Activated gamma-delta T cell treated with anti-CD3 and anti-CD28 coated beads, Interleukin-2, amount 50 U/mL, for 16 hours (primary cell): ENCODE measurements at regions not wholly inside any gene's neighbourhood (a gene's known extent, or its start where the extent isn't known, plus 50 kb on each side); places are given as distances from the start of the nearest gene placed in this dataset.
"Not testable (repeated sequence)": the region's sequence is repeated elsewhere in the genome, so short reads cannot be mapped to it uniquely, and the experiment has no call there.

ENCODE experiments used
- DNase-seq: peaks from one replicate; pipeline ENCODE4 v3.0.0-alpha.2; 2020; ENCODE audit warnings: low read depth

DNA sequence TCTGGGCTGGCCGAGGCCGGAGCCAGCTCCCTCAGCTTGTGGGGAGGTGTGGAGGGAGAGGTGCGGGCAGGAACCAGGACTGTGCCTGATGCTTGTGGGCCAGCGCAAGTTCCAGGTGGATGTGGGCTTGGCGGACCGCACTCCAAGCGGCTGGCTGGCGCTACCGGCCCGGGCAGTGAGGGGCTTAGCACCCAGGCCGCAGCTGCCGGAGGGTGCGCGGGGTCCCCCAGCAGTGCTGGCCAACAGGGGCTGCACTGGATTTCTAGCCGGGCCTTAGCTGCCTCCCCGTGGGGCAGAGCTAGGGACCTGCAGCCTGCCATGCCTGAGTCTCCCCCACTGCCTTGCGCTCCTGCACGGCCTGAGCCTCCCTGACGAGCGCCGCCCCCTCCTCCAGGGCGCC lies 242.8 kb downstream of the CCSER2 start:
- DNase-seq: no peak

DNA sequence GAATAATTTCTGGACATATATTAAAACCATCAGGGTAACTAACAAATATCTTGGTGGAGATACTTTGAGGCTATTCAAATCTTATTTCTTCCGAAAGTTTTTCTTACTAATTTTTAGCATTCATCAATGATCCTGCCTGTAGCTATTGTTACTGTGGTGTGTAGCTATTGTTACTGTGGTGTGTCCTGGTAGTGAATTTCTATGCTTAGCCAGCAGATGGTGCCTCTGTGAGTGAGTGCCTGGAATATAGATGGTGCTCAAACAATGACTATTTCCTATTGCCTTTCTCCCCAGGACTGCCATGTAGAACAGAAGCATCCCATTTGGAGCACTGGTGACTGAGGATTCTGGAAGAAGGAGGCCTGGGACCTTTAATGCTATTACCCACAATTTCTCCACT lies 245.7 kb downstream of the CCSER2 start:
- DNase-seq: no peak

DNA sequence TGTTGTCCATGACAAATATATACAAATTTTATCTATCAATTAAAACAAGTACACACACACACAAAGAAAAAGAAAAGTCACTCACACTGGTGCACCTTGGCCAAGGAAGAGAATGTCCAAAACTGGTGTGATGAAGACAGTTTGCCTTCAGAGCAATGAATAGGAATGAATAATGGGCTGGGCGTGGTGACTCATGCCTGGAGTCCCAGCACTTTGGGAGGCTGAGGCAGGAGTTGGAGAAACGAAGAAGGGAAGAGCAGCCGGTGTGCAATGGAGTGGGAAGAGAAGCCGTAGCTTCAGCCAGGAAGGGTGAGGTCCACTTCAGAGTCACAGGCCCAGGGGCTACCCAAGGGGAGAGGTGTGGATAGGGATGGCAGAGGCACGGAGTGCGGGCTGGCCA lies 253.6 kb downstream of the CCSER2 start:
- DNase-seq: no peak

DNA sequence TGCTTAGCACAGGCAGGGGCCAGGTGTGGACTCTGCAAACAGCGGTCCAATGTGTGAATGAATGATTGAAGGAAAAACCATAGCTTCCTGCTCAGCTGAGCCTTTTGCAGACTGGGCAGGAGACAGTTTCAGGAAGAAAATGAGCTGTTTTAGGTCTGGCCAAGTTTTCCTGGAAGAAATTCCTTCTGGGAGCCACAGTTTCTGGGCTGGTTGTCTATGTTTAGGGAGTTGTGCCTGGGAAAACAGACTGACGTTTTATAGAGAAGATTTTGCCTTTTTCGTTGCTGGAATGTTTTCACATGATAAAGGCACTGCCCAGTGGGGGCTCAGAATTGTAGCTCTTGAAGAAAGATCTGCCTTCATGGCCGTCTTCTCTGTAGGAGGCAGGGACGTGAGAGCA lies 255.1 kb downstream of the CCSER2 start:
- no peak for DNase-seq

DNA sequence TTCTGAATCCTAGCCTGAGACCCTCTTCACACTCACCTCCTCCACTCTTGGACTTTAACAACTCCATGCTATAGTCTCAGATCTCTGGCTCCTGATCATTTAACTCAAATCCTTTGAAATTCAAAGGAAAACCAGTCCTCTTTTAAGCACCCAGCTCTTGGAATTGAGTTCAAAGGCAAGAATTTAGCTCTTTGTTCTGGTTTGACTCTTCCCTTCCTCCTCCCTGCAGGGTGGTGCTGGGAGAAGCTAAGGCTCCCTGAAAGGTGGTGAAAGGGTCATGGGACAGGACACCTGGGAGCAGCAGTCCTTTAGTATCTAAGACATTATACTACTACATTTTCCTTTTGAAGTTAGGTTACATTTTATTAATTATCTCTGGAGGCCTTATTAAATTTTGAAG lies 259.4 kb downstream of the CCSER2 start:
- DNase-seq: no peak

DNA sequence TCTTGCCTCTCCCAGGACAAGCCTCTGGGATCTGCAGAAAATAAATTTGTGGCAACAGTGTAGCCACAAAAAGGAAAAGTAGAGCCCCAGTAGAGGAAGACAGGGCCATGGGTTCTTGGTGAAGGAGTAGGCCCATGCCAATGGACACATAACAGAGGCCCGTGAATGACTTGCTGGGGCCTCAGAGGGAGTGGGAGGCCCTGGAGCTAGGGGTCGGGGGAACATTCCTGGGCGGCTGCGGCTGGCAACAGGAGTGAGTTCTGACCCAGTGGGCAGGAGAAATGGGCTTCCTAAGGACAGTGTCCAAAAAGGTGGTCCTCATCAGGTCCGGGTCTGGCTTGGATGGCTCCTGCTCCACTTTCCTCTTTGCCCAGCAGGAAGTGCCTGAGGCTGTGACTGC lies 260.0 kb downstream of the CCSER2 start:
- DNase-seq: no peak

DNA sequence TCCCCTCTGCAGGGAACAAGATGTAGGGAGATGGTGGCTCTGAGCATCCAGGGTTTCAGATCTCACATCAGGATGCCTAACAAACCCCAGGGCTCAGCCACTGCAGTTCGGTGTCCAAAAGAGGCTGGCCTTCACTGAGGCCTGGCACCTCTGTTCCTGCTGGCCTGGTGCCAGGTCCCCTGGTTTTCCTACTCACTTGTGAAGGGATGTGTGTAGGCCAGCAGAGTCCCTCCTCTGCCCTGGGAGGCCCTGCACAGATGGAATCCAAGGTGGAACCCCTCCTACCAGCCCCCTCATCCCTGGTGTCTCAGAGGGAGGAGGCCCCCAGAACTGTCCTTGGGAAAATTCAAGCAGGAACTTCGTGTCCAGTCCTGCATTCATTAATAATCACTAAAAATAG lies 260.6 kb downstream of the CCSER2 start:
- DNase-seq: no peak

DNA sequence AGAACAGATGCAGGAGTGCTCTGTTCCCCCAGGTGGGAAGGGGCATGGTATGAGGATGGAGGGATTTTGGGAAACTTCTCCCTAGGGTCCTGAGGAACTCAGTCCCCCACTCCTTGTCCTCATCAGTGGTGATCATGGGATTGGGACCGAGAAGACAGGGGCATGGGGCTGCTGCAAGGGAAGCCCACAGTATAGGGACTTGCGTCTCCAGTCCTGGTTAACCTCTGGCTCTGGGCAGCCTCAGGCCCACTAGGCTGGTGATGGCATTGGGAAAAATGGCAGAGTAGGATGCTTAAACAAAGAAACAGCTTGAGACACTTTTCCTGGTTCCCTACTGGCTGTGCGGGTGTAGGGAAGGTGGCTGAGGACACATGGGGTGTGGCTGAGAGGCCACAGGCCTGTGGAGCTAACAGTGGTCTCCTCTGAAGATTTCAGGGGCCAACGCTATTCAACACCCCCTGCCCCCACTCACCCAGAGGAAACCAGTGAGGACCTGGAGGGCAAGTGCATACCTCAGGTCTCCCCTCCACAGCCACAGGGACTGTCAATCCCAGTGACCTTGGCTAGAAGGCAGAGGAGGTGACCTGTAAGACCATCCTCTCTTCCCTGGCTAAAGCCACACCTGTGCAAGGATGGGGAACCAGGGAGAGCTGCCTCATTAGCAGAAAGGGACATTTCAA lies 261.3 kb downstream of the CCSER2 start:
- DNase-seq: no peak

DNA sequence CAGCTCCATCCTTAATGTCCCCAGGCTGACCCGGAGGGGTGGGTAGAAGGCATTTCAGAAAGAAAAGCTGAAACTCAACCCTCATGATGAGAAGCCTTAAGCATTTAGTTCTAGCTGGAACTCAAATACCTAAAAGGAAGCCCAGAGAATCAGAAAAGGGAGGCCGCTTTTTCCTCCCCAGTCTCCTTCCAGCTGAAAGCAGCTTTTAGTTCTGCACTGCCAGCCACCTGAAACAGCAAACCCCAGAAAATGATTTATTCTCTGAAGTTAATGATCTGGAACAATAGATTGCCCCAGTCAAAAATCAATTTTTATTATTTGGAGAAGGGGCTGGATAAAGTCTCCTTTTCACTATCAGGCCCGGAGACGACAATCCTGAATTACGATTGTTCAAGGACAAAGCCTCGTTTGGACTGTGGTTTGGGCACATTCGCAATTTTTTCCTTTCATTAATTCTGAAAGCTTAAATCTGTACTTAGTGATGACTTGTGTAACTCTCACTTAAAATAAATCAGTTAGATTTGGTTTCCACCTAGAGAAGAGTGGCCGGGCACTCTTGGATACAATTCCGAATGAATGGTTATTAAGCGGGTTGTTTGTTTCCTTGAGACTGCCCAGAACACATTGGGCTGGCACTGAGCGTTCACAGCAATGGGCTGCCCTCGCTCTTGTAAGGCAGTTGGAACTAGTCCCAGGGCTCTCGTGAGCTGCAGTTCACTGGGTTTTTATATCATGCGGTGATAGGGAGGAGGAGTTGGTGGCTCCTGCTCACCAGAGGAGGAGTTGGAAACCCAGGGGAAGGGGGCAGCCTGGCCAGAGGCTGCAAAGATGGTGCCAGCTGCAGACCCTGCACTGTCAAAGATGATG lies 262.2 kb downstream of the CCSER2 start:
- DNase-seq: no peak

DNA sequence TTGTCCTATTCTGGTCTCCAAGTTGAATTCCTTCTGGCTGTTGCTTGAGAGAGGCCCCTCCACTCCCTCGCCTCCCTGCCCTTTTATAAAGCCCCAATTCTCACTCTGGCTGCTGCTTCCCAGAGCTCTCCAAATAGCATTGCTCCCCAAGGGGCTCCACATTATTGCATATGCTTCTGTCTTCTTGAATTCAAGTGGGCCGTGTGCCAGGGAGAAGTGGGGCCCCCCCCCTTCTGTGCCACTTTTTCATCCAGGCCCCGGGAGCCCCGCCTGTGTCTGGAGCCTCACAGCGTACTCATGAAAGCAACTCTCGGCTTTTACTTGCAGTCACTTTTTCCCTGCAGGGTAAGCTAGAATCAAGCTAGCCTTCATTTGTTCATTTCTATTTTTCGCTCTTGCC lies 265.1 kb downstream of the CCSER2 start:
- DNase-seq: no peak

DNA sequence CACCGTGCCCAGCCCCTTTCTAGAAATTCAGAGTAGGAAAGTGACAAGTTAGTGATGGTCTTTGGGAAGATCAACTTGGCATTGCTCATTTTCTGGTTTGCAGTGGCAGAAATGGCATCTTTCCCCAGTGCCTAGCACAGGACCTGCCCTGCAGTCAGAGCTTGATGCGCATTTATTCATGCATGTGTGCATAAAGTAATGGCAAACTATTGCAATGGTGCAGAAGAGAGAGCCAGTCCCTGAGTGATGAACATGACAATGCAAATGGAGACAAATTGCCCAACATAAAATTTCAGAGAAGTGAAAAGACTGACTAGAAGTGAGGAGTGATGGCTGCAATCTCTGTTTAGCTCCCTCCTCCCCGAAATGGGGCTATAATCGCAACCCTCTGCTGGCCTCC lies 268.2 kb downstream of the CCSER2 start:
- no peak for DNase-seq

DNA sequence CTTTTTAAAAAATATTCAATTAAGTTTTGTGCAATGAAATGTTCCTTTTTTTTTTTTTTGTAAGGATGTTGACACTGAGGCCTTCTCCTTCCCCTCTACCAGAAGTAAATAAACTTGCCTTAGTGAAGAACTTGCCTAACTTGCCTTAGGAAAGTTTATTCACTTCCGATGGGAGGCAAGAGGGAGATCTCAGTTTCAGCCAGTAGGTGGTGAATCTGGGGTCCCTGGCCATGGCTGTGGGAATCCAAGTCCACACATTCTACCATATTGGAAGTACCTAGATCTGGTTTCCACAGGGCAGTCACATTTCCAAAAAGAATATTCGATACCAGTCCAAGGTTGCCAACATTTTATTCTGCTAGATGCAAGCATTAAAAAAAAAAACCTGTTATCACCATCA lies 270.9 kb downstream of the CCSER2 start:
- DNase-seq: no peak

DNA sequence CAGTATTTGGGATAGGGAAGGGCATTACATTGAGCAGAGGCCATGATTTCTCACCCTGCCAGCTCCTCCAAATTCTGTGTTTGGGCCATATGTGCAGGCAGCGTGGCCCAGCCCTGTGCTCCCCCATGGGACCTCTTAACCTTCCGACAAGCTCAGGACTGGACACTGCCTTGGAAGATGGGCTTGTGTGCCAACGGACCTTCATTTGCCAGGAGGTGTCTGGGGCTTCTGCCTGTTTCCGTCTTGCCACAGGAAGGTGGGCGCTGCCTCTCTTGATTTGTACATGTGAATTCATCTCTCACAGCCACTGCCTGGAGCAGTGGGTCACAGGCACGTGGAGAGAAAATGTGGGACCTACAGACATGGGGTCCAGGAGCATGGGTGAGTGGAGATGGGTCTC lies 272.6 kb downstream of the CCSER2 start:
- DNase-seq: no peak

DNA sequence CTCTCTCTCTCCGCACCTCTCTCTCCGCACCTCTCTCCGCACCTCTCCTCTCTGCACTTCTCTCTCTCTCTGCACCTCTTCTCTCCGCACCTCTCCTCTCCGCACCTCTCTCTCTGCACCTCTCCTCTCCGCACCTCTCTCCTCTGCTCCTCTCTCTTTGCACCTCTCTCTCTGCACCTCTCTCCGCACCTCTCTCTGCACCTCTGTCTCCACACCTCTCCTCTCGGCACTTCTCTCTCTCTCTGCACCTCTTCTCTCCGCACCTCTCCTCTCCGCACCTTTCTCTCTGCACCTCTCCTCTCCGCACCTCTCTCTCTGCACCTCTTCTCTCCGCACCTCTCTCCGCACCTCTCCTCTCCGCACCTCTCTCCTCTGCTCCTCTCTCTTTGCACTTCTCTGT lies 274.2 kb downstream of the CCSER2 start:
- DNase-seq: not testable (repeated sequence)

DNA sequence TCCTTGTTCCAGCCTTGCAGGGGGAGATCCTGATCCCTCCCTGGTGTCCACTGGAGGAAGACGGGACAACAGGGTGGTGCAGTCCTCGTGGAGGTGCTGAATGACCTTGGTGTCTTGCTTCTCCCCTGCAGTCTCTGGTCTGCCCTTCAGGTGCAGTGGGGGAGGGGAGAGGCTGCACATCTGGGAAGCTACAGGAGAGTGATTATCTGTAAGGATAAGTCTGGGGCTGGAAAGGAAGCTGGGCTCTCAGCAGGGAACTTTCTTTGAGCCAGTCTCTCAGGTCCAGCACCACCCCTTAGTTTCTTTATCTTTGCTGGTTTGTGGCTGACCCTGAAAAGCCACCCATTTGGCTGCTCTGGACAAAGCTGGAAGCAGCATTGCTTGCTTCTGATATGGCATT lies 275.6 kb downstream of the CCSER2 start:
- no peak for DNase-seq

DNA sequence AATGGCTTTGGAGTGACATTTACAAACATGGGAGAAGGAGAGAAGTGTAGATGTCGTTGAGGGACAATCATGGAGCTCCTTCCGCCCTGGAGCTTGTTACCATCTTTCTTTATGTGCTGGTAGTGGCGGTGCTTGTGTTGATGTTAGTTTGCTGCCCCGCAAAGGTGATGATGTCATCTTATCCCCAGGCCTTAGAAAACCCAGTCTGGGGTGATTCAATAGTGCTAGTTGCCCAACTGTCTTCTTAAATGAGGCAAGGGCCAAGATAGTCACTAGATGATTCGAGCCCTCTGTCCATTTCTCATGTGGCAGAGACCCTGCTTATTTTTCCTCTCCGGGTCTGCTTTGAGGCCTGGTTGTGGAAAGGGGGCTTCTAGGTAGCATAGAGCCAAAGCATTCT lies 277.4 kb downstream of the CCSER2 start:
- no peak for DNase-seq

DNA sequence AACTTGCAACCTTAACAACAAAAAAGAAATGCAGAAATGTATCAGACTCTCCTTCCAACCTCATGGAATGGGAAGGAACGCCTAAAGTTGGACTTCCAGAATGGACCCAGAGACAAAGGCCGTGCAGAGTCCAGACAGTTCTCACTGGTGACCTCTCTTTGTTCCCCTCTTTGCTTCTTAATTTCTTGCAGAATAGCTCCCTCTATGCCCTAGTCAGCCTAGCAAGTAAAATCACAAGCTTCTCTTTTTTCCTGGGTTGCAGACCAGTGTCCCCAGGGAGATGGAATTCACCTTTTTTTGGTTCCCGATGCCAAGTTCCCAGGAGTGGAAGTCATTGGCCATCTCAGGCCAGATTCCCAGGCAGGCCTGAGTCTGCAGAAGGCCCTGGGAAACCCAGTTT lies 278.0 kb downstream of the CCSER2 start:
- DNase-seq: no peak

DNA sequence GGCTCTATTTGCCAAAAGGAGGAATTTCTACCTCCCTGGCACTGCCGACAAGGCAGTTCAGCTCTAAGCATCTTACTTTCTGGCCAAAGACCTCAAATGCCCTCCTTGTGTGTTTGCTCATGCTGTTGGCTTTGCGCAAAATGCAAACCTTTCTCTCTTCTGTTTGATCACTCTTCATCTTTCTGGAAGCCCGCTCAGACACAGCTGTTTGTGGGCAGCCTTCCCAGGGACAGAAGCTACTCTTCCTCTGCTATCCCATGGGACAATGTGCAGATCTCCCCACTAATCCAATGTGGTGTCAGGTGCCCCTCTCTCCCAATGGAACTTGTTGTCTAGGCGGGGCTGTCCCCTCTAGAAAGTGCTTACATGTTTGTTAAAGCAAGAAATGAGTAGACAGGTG lies 278.7 kb downstream of the CCSER2 start:
- DNase-seq: no peak

DNA sequence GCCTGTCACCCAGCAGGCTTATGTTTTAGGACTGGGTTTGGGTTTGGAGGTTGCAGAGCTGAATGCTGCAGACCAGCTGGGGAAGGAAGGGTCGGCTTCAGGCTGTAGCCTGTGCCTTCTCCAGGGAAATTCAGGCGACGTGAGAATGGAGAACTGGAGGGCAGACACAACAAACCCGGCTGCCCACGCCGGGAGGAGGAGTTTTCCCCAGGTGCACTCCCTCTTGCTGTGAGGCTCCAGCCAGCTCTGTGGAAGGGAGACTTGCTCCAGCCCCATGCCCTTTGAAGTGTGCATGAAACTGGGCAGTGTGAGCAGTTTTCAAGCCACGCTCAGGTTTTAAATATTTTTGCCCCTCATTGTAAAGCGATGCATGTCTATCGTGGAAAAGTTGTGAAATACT lies 279.1 kb downstream of the CCSER2 start:
- DNase-seq: no peak

DNA sequence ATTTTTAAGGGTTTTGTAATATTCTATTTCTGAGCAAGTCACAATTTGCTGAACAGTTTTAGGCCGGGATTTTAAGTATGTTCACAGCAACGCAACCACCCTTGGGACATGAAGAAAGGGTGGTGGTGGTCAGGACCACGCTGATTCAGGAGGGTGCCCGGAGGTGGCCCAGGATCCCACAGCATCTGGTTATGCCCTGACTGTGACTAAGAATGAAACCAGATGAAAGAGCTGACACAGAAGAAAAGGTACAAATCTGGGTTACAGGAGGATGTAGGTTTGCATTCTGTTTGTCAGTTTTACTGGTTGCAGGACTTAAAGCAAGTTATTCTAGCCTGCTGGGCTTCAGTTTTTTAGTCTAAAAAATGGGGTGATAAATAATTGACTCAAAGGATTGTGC lies 279.7 kb downstream of the CCSER2 start:
- no peak for DNase-seq

DNA sequence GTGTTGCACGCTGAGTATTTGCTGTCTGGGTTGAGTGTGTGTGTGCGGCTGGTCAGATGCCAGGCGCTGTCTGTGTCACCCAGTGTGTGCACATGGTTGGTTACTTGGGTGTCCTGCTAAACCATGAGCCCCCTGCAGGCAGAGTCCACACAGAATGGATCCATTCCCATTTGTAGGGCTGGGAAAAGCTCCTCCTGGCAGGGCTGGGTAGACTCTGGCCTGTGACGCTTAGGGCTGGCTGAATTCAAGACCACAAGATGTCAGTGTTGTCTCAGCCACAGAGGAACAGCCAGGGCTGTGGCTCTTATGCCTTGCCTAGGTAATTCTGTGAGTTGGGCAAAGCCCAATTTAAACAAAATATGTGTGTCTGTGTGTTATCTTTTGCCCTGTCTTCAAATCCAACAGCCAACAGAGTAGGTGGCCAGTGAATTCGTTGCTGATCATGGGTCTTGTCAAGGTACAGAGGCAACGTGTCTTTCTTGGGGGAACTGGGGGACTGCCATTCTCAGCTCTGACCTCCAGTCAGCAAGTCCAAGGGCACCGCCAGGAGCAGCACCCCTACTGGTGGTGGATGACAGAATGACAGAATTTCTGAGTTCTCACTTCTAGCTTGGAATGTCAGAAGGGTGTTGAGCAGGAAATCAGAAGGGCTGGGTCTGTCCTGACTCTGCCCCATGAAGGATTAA lies 285.1 kb downstream of the CCSER2 start:
- no peak for DNase-seq

DNA sequence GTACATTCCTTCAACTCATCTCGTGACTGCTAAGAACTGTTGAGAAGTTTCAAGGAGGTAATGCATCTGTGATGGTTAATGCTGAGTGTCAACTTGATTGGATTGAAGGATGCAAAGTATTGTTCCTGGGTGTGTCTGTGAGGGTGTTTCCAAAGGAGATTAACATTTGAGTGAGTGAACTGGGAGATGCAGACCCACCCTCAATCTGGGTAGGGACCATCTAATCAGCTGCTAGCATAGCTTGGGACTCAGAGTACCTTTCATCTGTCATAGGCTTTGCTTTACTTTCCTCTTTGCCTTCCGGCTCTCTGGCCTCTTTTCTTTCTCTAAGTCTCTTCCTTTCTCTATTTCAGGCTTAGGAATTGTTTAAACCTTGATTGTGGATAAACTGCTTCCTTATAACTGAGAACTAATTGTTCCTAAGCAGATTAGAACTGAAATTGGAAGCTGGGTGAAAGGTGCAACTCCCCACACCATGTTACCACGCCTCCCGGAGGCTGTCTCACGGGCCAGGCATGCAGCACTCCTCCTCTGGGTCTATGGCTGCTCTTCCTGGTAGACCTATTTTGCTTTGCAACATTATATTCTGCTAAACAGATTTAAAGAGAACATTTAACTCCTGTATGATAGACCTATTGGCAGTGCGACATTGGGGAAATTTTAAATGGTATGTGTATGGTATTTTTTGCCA lies 298.2 kb downstream of the CCSER2 start:
- DNase-seq: no peak

DNA sequence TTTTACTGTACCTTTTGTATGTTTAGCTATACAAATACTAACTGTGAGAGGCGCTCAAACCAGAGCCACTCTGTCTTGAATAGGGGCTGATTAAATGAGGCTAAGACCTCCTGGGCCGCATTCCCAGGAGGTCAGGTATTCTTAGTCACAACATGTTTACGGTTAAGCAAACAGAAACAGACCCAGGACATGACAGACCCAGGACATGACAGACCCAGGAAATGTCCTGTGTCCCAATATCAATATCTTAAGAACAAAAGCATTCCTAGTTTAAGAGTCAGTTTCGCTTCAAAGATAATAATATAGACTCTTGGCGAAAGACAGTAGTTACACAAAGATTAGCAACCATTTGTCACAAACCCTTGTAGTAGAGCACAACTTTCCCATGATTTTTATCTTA lies 304.5 kb downstream of the CCSER2 start:
- DNase-seq: no peak
